ENCODE measurements at regions not wholly inside any gene's neighbourhood (a gene's known extent, or its start where the extent isn't known, plus 50 kb on each side); places are given as distances from the start of the nearest gene placed in this dataset.
"Not testable (repeated sequence)": the region's sequence is repeated elsewhere in the genome, so short reads cannot be mapped to it uniquely, and the experiment has no call there.

DNA sequence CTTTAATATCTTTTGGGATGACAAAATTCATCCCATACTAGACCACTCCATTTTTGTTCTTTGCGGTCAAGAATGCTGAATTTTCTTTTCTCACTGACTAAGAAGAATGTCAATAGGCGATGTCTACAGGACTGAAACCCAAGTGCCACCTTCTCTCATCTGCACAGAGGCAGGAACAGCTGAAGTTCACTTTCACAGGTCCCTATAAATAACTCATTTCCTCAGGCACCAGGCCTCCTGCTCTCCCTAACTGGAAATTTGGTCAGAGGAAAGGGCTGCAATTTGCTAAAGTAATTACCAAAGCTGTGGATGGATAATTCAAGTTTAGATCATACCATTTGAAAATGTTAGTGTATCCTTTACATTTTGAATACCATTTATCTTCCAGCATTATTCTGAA is 142.9 kb downstream of the DIRAS2 start:
- H3K36me3 ChIP-seq, result no peaks in the 10 kb centered on the region
- TF ChIP-seq, protein P1, sequence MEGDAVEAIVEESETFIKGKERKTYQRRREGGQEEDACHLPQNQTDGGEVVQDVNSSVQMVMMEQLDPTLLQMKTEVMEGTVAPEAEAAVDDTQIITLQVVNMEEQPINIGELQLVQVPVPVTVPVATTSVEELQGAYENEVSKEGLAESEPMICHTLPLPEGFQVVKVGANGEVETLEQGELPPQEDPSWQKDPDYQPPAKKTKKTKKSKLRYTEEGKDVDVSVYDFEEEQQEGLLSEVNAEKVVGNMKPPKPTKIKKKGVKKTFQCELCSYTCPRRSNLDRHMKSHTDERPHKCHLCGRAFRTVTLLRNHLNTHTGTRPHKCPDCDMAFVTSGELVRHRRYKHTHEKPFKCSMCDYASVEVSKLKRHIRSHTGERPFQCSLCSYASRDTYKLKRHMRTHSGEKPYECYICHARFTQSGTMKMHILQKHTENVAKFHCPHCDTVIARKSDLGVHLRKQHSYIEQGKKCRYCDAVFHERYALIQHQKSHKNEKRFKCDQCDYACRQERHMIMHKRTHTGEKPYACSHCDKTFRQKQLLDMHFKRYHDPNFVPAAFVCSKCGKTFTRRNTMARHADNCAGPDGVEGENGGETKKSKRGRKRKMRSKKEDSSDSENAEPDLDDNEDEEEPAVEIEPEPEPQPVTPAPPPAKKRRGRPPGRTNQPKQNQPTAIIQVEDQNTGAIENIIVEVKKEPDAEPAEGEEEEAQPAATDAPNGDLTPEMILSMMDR (IDR thresholded peaks at IDR 0.05; ENCODE audit: low read depth, low read length), result no peak
- DNase-seq (ENCODE audit: low read depth in 1 of 2, low spot score in 1 of 2), result peak in 1 of 2 donors; percentile 7

GRCh38 chr9:90502134-90502533 is 140.5 kb downstream of the DIRAS2 start:
- Histone ChIP-seq H3K9me3 (ENCODE audit: low read depth) (no peaks in the 10 kb centered on the region), H3K4me1 (ENCODE audit: low read depth) (no peaks in the 10 kb centered on the region), H3K27me3 (no peaks in the 10 kb centered on the region), H3K4me3 (no peak overlapping the region), H3K27ac (no peak overlapping the region), H3K36me3 (no peaks in the 10 kb centered on the region)
- DNase-seq (ENCODE audit: low read depth in 1 of 2, low spot score in 1 of 2), result no peak
- TF ChIP-seq, protein P1 (IDR thresholded peaks at IDR 0.05; ENCODE audit: low read depth, low read length), result no peak

More for the DNA sequence above, 142.9 kb downstream of the DIRAS2 start:
- Histone ChIP-seq H3K4me3 (no peak overlapping the region), H3K4me1 (ENCODE audit: low read depth) (no peaks in the 10 kb centered on the region), H3K27me3 (no peaks in the 10 kb centered on the region), H3K9me3 (ENCODE audit: low read depth) (no peaks in the 10 kb centered on the region), H3K27ac (no peak overlapping the region)

GRCh38 chr9:90504486-90504885 is 138.1 kb downstream of the DIRAS2 start:
- Histone ChIP-seq H3K27ac (no peak overlapping the region), H3K4me1 (ENCODE audit: low read depth) (no peaks in the 10 kb centered on the region), H3K27me3 (no peaks in the 10 kb centered on the region), H3K4me3 (no peak overlapping the region), H3K9me3 (ENCODE audit: low read depth) (no peaks in the 10 kb centered on the region), H3K36me3 (no peaks in the 10 kb centered on the region)
- TF ChIP-seq, protein P1 (IDR thresholded peaks at IDR 0.05; ENCODE audit: low read depth, low read length), result no peak
- DNase-seq (ENCODE audit: low read depth in 1 of 2, low spot score in 1 of 2), result no peak

DNA sequence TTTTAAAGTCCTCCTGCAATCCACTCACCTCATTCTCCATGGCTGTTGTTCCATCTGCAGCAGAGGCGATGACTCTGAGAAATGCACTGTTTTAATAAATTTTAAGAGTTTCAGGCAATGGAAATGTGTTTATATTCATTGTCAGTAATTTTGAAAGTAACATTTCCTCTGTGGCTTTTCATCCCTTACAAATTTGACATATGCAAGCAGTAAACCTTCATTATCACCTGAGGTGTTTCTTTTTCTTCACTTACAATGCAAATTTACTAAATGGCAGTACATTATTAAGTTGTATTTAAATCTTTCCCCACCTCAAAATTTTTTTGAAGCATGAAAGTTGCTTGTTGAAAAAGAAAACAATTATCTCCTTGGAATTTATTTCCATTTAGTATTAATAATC is 136.9 kb downstream of the DIRAS2 start:
- no peak overlapping the region for H3K27ac ChIP-seq
- no peaks in the 10 kb centered on the region for H3K36me3 ChIP-seq
- TF ChIP-seq, protein P1 (IDR thresholded peaks at IDR 0.05; ENCODE audit: low read depth, low read length), result no peak
- no peaks in the 10 kb centered on the region for H3K27me3 ChIP-seq
- H3K4me1 ChIP-seq (ENCODE audit: low read depth), result no peaks in the 10 kb centered on the region
- no peak overlapping the region for H3K4me3 ChIP-seq
- H3K9me3 ChIP-seq (ENCODE audit: low read depth), result no peaks in the 10 kb centered on the region
- DNase-seq (ENCODE audit: low read depth in 1 of 2, low spot score in 1 of 2), result no peak

GRCh38 chr9:90506402-90506801 is 136.2 kb downstream of the DIRAS2 start:
- not testable (repeated sequence) for H3K4me3 ChIP-seq; H3K27ac ChIP-seq; H3K9me3 ChIP-seq (ENCODE audit: low read depth); DNase-seq (ENCODE audit: low read depth in 1 of 2, low spot score in 1 of 2); H3K36me3 ChIP-seq; H3K27me3 ChIP-seq; H3K4me1 ChIP-seq (ENCODE audit: low read depth)

GRCh38 chr9:90507621-90508020 is 135.0 kb downstream of the DIRAS2 start:
- Histone ChIP-seq H3K4me1 (ENCODE audit: low read depth) (no peaks in the 10 kb centered on the region), H3K27ac (no peak overlapping the region), H3K9me3 (ENCODE audit: low read depth) (no peaks in the 10 kb centered on the region), H3K27me3 (no peaks in the 10 kb centered on the region), H3K36me3 (no peaks in the 10 kb centered on the region), H3K4me3 (no peak overlapping the region)
- no peak for DNase-seq (ENCODE audit: low read depth in 1 of 2, low spot score in 1 of 2)
- TF ChIP-seq, protein P1 (IDR thresholded peaks at IDR 0.05; ENCODE audit: low read depth, low read length), result no peak

All from cardiac muscle cell (in vitro differentiated cells and primary cell).